ENCODE measurements at regions not wholly inside any gene's neighbourhood (a gene's known extent, or its start where the extent isn't known, plus 50 kb on each side); places are given as distances from the start of the nearest gene placed in this dataset.

DNA sequence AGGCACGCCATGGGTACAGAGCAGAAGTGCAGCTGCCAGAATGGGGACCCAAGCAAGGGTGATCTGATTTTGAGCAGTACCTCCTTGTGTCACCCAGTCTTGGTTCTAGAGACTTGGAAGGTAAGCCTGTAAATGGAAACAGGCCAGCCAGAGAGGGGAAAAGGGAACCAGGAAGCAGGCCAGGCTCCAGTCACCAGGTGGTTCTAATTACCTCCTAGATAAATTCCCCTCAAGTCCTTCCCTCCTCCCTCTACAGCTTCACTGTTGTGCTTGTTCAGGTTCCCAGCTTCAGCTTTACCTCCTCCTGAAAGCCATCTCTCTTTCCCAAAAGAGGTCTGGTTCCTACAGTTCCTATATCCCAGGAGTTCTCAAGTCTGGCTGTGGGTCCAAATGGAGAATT lies 58.8 kb upstream of the SLC7A14 start:
- Histone ChIP-seq H3K36me3 (ENCODE audit: insufficient read depth, low read length) (no peaks in the 10 kb centered on the region), H3K27ac (ENCODE audit: low read depth, low read length) (no peak overlapping the region), H3K4me1 (ENCODE audit: insufficient read depth, low read length) (no peaks in the 10 kb centered on the region), H3K9me3 (ENCODE audit: low read depth, low read length) (no peaks in the 10 kb centered on the region), H2AFZ (ENCODE audit: low read length) (no peak overlapping the region), H3K79me2 (ENCODE audit: insufficient read depth, low read length) (no peaks in the 10 kb centered on the region), H3K27me3 (ENCODE audit: insufficient read depth, low read length) (no peaks in the 10 kb centered on the region), H3K4me2 (ENCODE audit: insufficient read depth, low read length) (no peak overlapping the region), H4K20me1 (ENCODE audit: insufficient read depth, low read length) (no peaks in the 10 kb centered on the region), H3K4me3 (ENCODE audit: insufficient read depth, low read length) (no peak overlapping the region)
- no peak for DNase-seq (ENCODE audit: insufficient read length, low spot score, missing footprints)
- TF ChIP-seq, protein P1, sequence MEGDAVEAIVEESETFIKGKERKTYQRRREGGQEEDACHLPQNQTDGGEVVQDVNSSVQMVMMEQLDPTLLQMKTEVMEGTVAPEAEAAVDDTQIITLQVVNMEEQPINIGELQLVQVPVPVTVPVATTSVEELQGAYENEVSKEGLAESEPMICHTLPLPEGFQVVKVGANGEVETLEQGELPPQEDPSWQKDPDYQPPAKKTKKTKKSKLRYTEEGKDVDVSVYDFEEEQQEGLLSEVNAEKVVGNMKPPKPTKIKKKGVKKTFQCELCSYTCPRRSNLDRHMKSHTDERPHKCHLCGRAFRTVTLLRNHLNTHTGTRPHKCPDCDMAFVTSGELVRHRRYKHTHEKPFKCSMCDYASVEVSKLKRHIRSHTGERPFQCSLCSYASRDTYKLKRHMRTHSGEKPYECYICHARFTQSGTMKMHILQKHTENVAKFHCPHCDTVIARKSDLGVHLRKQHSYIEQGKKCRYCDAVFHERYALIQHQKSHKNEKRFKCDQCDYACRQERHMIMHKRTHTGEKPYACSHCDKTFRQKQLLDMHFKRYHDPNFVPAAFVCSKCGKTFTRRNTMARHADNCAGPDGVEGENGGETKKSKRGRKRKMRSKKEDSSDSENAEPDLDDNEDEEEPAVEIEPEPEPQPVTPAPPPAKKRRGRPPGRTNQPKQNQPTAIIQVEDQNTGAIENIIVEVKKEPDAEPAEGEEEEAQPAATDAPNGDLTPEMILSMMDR (IDR thresholded peaks at IDR 0.05; ENCODE audit: extremely low read depth, low read depth, low read length) = no peak

DNA sequence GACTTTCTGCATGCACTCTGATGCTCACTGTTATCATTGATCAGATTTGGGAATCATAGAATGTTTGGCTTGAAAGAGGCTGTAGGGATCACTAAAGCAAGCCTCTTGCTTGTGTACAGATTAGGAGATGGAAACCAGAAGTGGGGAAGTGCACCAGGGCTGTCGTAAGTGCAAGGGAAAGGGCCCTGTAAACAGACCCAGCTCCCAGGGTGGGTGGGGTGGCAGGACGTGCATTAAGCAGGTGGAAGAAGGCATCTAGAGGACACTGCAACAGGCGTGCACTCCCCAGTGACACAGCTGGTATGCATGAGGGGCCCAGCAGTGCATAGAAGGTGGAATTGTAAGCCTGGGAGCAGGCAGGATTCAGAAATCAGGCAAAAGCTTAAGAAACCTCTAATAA lies 58.0 kb upstream of the SLC7A14 start:
- DNase-seq (ENCODE audit: insufficient read length, low spot score, missing footprints) = no peak

DNA sequence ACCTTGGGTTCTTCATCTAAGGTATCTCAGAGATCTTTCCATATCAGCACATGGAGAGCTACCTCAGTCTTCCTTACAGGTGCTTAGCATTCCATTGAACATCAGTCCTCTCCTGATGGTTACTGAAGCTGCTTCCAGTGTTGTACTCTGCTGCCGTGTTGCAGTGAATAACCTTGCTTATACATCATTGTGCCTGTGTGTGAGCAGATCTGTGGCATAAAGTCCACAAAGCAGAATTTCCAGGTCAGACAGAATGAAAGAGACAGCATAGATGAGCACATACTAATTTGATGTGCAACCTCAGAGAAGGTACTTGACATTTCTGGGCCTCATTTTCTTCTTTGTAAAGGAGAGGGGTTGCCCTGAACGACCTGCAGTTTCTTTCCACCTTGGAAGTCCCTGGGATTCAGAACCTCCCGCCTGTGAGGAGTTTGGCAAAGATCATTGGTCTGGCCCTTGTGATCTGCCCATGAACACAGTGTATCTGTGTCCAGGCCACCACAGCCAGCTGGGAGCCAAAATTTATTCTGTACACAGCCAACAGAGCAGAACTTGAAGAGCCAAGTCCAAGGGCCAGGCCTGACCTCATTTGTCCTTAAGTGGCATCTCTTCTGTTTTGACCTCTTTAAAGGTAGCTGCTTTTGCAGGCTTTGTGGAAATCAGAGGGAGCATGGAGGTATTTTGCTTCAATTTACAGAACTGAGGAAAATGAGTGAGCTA lies 57.2 kb upstream of the SLC7A14 start:
- H3K79me2 ChIP-seq (ENCODE audit: insufficient read depth, low read length) = no peaks in the 10 kb centered on the region
- TF ChIP-seq, protein P1 (IDR thresholded peaks at IDR 0.05; ENCODE audit: extremely low read depth, low read depth, low read length) = no peak
- no peaks in the 10 kb centered on the region for H4K20me1 ChIP-seq (ENCODE audit: insufficient read depth, low read length)
- H3K9me3 ChIP-seq (ENCODE audit: low read depth, low read length) = no peaks in the 10 kb centered on the region
- no peak overlapping the region for H3K4me2 ChIP-seq (ENCODE audit: insufficient read depth, low read length)
- no peaks in the 10 kb centered on the region for H3K36me3 ChIP-seq (ENCODE audit: insufficient read depth, low read length)
- no peaks in the 10 kb centered on the region for H3K4me1 ChIP-seq (ENCODE audit: insufficient read depth, low read length)
- H3K4me3 ChIP-seq (ENCODE audit: insufficient read depth, low read length) = no peak overlapping the region
- H3K27ac ChIP-seq (ENCODE audit: low read depth, low read length) = no peak overlapping the region
- no peak overlapping the region for H2AFZ ChIP-seq (ENCODE audit: low read length)
- no peaks in the 10 kb centered on the region for H3K27me3 ChIP-seq (ENCODE audit: insufficient read depth, low read length)
- no peak for DNase-seq (ENCODE audit: insufficient read length, low spot score, missing footprints)

More for the DNA sequence above, 58.0 kb upstream of the SLC7A14 start:
- no peak overlapping the region for H3K4me3 ChIP-seq (ENCODE audit: insufficient read depth, low read length)
- TF ChIP-seq, protein P1 (IDR thresholded peaks at IDR 0.05; ENCODE audit: extremely low read depth, low read depth, low read length) = no peak
- H3K36me3 ChIP-seq (ENCODE audit: insufficient read depth, low read length) = no peaks in the 10 kb centered on the region
- H4K20me1 ChIP-seq (ENCODE audit: insufficient read depth, low read length) = no peaks in the 10 kb centered on the region
- H3K9me3 ChIP-seq (ENCODE audit: low read depth, low read length) = no peaks in the 10 kb centered on the region
- no peak overlapping the region for H3K27ac ChIP-seq (ENCODE audit: low read depth, low read length)
- H3K27me3 ChIP-seq (ENCODE audit: insufficient read depth, low read length) = no peaks in the 10 kb centered on the region
- no peaks in the 10 kb centered on the region for H3K4me1 ChIP-seq (ENCODE audit: insufficient read depth, low read length)
- H3K4me2 ChIP-seq (ENCODE audit: insufficient read depth, low read length) = no peak overlapping the region
- H2AFZ ChIP-seq (ENCODE audit: low read length) = no peak overlapping the region
- no peaks in the 10 kb centered on the region for H3K79me2 ChIP-seq (ENCODE audit: insufficient read depth, low read length)

DNA sequence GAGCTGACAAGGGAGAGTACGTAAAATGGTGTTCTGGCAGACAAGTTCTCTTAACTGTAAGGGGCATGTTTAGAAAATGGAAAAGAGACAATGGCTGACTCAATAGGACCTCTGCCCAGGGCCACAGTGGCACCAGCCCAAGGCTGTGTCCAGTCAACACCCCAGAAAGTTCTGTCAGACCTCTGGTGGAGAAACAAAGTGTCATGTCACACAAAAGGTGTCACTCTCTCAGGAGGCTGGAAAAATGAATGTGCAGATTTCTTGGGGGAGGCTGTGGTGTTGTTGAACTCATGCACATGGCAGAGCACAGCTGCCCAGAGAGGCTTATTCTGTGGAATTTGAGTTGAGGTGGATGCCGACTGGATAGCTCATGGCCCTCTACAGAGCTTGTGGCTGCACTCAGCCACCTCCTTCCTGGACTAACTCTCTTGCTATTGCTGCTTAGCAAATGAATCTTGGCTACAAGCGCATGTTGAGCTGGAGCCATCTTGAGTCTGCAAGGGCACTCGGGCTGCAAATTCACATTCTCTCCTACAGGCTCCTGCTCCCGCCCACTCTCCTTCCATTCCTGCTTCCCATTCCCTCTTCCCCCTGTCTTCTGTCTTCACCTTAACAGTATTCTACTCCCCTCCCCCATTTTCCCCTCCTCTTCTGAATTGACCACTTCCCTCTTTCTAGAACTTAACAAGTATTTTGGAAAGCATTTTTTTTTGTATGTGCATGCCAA lies 55.8 kb upstream of the SLC7A14 start:
- TF ChIP-seq, protein P1 (IDR thresholded peaks at IDR 0.05; ENCODE audit: extremely low read depth, low read depth, low read length) = no peak
- H3K27me3 ChIP-seq (ENCODE audit: insufficient read depth, low read length) = no peaks in the 10 kb centered on the region
- no peaks in the 10 kb centered on the region for H3K4me1 ChIP-seq (ENCODE audit: insufficient read depth, low read length)
- H3K4me2 ChIP-seq (ENCODE audit: insufficient read depth, low read length) = no peak overlapping the region
- no peaks in the 10 kb centered on the region for H4K20me1 ChIP-seq (ENCODE audit: insufficient read depth, low read length)
- no peaks in the 10 kb centered on the region for H3K36me3 ChIP-seq (ENCODE audit: insufficient read depth, low read length)
- H3K27ac ChIP-seq (ENCODE audit: low read depth, low read length) = no peak overlapping the region
- H2AFZ ChIP-seq (ENCODE audit: low read length) = peak overlapping the region; percentile 44
- DNase-seq (ENCODE audit: insufficient read length, low spot score, missing footprints) = peak; percentile 25
- no peak overlapping the region for H3K4me3 ChIP-seq (ENCODE audit: insufficient read depth, low read length)
- no peaks in the 10 kb centered on the region for H3K9me3 ChIP-seq (ENCODE audit: low read depth, low read length)
- no peaks in the 10 kb centered on the region for H3K79me2 ChIP-seq (ENCODE audit: insufficient read depth, low read length)

All from osteoblast (primary cell).